Fibroblast of lung (primary cell): ENCODE measurements at regions not wholly inside any gene's neighbourhood (a gene's known extent, or its start where the extent isn't known, plus 50 kb on each side); places are given as distances from the start of the nearest gene placed in this dataset.

Experiments used
- DNase-seq, 2 donors: peaks; one replicate each; pipeline versions ENCODE4 v3.0.0 to v3.0.0-alpha.2; 2010; ENCODE audit warnings: low read depth in 2 of 2
- H2AFZ ChIP-seq: 2 replicates; pipeline ENCODE4 v1.5.1; 2012; ENCODE audit warnings: low read length, control low read depth, inconsistent platforms
- H3K27ac ChIP-seq: 2 replicates; pipeline ENCODE4 v1.5.1; 2011; ENCODE audit warnings: low read length, control low read depth; ENCODE audit not compliant: insufficient read depth
- H3K27me3 ChIP-seq: 2 replicates; pipeline ENCODE4 v1.5.1; 2011; ENCODE audit warnings: mild to moderate bottlenecking, low read length; ENCODE audit not compliant: control insufficient read depth, insufficient read depth
- H3K36me3 ChIP-seq: 2 replicates; pipeline ENCODE4 v1.5.1; 2011; ENCODE audit warnings: low read length; ENCODE audit not compliant: control insufficient read depth, insufficient read depth
- H3K4me1 ChIP-seq: 2 replicates; pipeline ENCODE4 v1.5.1; 2011; ENCODE audit warnings: low read length; ENCODE audit not compliant: control insufficient read depth, insufficient read depth; ENCODE audit errors: extremely low read depth
- H3K4me2 ChIP-seq: 2 replicates; pipeline ENCODE4 v1.5.1; 2011; ENCODE audit warnings: low read length, control low read depth; ENCODE audit not compliant: insufficient read depth; ENCODE audit errors: extremely low read depth
- H3K4me3 ChIP-seq, 4 experiments: fragments of 200-600 bp in 1 of 4; sonication (generic) in 1 of 4; replicated peaks in 1 of 4; 2 replicates each; pipeline ENCODE4 v1.5.1; 2011 to 2016; ENCODE audit warnings: low read length in 4 of 4, low read depth in 3 of 4, mild to moderate bottlenecking in 3 of 4, control low read depth in 2 of 4, inconsistent platforms in 1 of 4, mixed read lengths in 1 of 4; ENCODE audit not compliant: insufficient read depth in 1 of 4; ENCODE audit errors: control extremely low read depth in 1 of 4
- H3K79me2 ChIP-seq: 2 replicates; pipeline ENCODE4 v1.5.1; 2012; ENCODE audit warnings: mild to moderate bottlenecking, low read length, inconsistent platforms; ENCODE audit not compliant: control insufficient read depth, insufficient read depth
- H3K9ac ChIP-seq: 2 replicates; pipeline ENCODE4 v1.5.1; 2011; ENCODE audit warnings: mild to moderate bottlenecking, low read length, control low read depth; ENCODE audit not compliant: insufficient read depth
- H3K9me3 ChIP-seq: 2 replicates; pipeline ENCODE4 v1.5.1; 2012; ENCODE audit warnings: low read depth, low read length; ENCODE audit not compliant: control insufficient read depth, insufficient read depth
- H4K20me1 ChIP-seq: 2 replicates; pipeline ENCODE4 v1.5.1; 2011; ENCODE audit warnings: low read length; ENCODE audit not compliant: control insufficient read depth, insufficient read depth; ENCODE audit errors: extremely low read depth
- CTCF ChIP-seq, 2 donors: IDR thresholded peaks in 1 of 2; conservative IDR thresholded peaks in 1 of 2; 1 replicate in 1 of 2; 2 replicates in 1 of 2; pipeline ENCODE4 v1.5.1; 2011 to 2012; ENCODE audit warnings: low read length in 2 of 2, control low read depth in 1 of 2, inconsistent platforms in 1 of 2, low read depth in 1 of 2, mild to moderate bottlenecking in 1 of 2
- EZH2 ChIP-seq: IDR thresholded peaks from 2 replicates; pipeline ENCODE4 v1.5.1; 2012; ENCODE audit warnings: low read length, control low read depth, mild to moderate bottlenecking; ENCODE audit errors: missing control alignments

DNA sequence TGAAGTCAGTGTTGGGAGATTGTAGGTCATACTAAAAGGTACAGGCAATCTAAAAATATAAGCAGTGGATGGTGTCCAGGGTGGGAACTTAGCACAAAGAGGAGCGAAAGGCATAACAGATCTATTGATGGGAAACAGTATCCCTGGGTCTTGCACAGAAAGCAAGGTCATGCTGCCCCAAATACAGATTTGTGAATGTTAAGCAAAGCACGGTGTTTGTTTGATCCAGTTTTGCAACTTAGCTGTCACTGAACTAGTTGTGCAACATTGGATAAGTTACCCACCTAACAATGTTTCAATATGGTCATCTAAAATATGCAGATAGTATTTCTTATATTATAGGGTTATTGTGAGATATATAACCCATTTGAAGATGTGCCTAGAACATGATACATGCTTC is 162.9 kb downstream of the BLID start:
- Histone ChIP-seq H3K27ac (no peak overlapping the region), H3K27me3 (no peaks in the 10 kb centered on the region), H3K9me3 (no peaks in the 10 kb centered on the region), H3K4me2 (no peak overlapping the region), H3K79me2 (no peaks in the 10 kb centered on the region), H3K4me1 (no peaks in the 10 kb centered on the region), H2AFZ (no peak overlapping the region), H3K4me3 (no peak overlapping the region), H3K9ac (no peak overlapping the region), H4K20me1 (no peaks in the 10 kb centered on the region), H3K36me3 (no peaks in the 10 kb centered on the region)
- TF ChIP-seq CTCF (conservative IDR thresholded peaks at IDR 0.05 in 1 of 2, IDR thresholded peaks at IDR 0.05 in 1 of 2; ENCODE audit: low read depth in 1 of 2, low read length in 2 of 2) (no peak), EZH2 (no peak)
- no peak for DNase-seq

DNA sequence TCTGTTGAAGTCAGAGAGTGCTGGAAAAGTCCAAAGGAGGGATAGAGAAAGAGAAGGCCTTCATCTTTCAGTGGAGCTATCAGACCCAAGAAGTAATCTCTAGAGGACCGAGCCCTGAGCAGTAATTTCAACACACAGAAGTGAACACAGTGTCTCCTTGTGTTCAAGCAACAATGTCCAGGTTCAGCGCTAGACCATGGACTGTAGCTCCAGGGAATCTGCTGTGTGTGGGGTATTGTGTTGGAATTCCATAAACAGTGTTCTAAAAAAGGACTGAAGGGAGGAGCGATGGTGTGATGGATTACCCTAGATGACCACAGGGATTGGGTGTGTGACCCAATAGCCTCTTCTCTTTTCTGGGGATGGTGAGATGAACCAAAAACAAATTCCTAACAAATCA is 165.9 kb downstream of the BLID start:
- H3K9ac ChIP-seq: no peak overlapping the region
- no peak overlapping the region for H3K4me2 ChIP-seq
- H2AFZ ChIP-seq: no peak overlapping the region
- no peaks in the 10 kb centered on the region for H3K9me3 ChIP-seq
- TF ChIP-seq CTCF (conservative IDR thresholded peaks at IDR 0.05 in 1 of 2, IDR thresholded peaks at IDR 0.05 in 1 of 2; ENCODE audit: low read depth in 1 of 2, low read length in 2 of 2): no peak
- no peak for TF ChIP-seq EZH2
- H3K27ac ChIP-seq: no peak overlapping the region
- H3K4me1 ChIP-seq: no peaks in the 10 kb centered on the region
- H3K36me3 ChIP-seq: no peaks in the 10 kb centered on the region
- DNase-seq: no peak
- H4K20me1 ChIP-seq: no peaks in the 10 kb centered on the region
- no peaks in the 10 kb centered on the region for H3K27me3 ChIP-seq
- H3K79me2 ChIP-seq: no peaks in the 10 kb centered on the region
- no peak overlapping the region for H3K4me3 ChIP-seq

GRCh38 chr11:121946514-121946913 is 169.5 kb downstream of the BLID start:
- H3K79me2 ChIP-seq: no peaks in the 10 kb centered on the region
- no peak overlapping the region for H3K9ac ChIP-seq
- DNase-seq: no peak
- no peak overlapping the region for H3K27ac ChIP-seq
- H3K4me3 ChIP-seq: no peak overlapping the region
- no peaks in the 10 kb centered on the region for H3K4me1 ChIP-seq
- no peaks in the 10 kb centered on the region for H3K27me3 ChIP-seq
- H2AFZ ChIP-seq: no peak overlapping the region
- H3K9me3 ChIP-seq: no peaks in the 10 kb centered on the region
- H3K4me2 ChIP-seq: no peak overlapping the region
- no peaks in the 10 kb centered on the region for H3K36me3 ChIP-seq
- no peak for TF ChIP-seq EZH2
- TF ChIP-seq CTCF (conservative IDR thresholded peaks at IDR 0.05 in 1 of 2, IDR thresholded peaks at IDR 0.05 in 1 of 2; ENCODE audit: low read depth in 1 of 2, low read length in 2 of 2): no peak
- H4K20me1 ChIP-seq: no peaks in the 10 kb centered on the region
